GM21619 (cell line): ENCODE measurements at regions not wholly inside any gene's neighbourhood (a gene's known extent, or its start where the extent isn't known, plus 50 kb on each side); places are given as distances from the start of the nearest gene placed in this dataset.
"Not testable (repeated sequence)": the region's sequence is repeated elsewhere in the genome, so short reads cannot be mapped to it uniquely, and the experiment has no call there.

Experiments
- ATAC-seq: cut with Tn5 transposase; IDR thresholded peaks from one replicate; pipeline ENCODE4 v1.9.1; 2021; ENCODE audit not compliant: unreplicated experiment

GRCh38 chr14:89743828-89744227 is 210.7 kb downstream of the EFCAB11 start:
- ATAC-seq = no peak

DNA sequence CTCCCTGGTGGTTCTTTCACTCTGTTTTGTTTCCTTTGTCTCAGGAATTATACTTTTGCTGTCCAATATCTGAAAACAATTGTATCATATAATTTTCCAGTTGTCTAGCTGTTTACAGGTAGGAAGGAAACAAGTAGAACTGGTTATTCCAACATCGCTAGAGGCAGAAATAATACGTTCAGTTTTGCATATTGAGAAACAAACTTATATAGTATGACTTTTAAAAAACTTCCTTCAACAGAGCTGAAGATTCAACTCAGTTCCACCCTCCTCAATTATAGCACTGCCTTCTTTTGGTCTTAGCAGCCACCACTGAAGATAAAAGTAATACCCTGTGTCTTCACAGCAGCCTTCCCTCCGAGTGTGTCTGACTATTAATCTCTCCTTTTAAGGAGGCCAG is 214.3 kb downstream of the EFCAB11 start:
- ATAC-seq = no peak

DNA sequence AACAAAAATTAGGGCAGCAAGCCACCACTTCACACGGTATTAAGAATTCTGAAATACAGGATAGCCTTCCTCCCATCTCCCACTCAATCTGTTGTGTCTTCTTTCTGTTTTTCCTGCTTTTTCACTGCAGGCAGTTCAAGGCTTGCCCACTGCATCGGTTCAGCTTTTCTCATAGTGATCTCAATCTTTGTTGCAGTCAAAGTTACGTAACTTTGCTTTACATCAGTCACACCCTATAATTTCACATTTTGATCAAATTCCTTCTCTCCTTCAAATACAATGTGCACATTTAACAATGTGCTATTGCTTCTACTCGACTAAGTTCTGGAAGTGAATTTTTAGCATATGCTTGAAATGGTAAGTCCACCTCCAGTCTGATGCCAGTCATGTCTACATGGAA is 217.6 kb downstream of the EFCAB11 start:
- no peak for ATAC-seq

DNA sequence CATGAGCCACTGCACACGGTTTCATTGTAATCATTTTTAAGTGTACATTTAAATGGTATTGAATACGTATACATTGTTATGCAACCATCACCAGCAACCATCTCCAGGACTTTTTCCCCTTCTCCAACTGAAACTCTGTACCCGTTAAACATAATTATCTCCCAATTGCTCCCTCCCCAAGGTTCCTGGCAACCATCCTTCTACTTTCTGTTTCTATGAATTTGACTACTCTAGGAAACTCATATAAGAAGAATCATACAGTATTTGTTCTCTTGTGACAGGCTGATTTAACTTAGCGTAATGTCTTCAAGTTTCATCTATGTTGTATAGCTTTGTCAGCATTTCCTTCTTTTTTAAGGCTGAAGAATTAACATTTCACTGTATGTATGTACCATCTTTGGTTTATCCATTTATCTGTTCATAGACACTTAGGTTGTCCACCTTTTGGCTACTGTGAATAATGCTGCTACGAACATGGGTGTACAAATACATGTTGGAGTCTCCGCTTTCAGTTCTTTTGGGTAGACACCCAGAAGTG is 223.1 kb downstream of the EFCAB11 start:
- ATAC-seq = no peak

DNA sequence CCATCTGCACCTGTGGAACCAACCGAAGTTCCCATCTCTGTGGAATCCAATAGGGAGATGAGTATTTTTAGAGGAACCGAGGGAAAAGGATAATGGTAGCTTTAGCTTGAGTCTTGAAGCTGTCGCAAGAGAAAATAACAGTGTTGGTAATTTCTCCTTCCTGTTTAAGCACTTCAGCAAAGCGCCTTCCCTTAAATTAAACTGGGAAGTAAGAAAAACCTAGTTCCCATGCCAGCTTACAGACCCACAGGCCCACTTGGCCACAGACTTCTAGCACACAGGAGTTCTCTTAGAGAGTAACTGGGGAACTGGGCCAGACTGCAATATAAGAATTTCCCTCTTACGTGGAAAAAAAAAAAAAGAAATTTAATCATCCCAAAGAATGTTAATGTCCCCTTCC is 223.8 kb downstream of the EFCAB11 start:
- ATAC-seq = no peak

- ATAC-seq = no peak
These were observed 225.6 kb downstream of the EFCAB11 start for GRCh38 chr14:89728964-89729363.

GRCh38 chr14:89726226-89726625 is 228.3 kb downstream of the EFCAB11 start:
- ATAC-seq = not testable (repeated sequence)

DNA sequence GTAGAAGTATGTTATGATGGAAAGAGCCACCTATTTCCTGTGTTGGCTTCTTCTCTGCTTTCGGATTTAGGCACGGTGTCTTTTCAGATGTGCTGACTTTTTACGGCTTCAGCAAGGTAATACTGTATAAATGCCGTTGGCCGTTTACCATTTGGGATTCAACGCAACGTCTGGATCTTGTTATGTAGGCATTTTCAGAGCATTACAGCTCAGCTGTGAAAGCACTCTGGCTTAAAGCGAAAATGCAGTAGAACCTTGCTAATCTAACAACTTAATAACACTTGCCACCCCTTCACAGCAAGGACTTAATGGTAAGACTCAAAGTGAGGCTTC is 229.9 kb downstream of the EFCAB11 start:
- ATAC-seq = no peak

DNA sequence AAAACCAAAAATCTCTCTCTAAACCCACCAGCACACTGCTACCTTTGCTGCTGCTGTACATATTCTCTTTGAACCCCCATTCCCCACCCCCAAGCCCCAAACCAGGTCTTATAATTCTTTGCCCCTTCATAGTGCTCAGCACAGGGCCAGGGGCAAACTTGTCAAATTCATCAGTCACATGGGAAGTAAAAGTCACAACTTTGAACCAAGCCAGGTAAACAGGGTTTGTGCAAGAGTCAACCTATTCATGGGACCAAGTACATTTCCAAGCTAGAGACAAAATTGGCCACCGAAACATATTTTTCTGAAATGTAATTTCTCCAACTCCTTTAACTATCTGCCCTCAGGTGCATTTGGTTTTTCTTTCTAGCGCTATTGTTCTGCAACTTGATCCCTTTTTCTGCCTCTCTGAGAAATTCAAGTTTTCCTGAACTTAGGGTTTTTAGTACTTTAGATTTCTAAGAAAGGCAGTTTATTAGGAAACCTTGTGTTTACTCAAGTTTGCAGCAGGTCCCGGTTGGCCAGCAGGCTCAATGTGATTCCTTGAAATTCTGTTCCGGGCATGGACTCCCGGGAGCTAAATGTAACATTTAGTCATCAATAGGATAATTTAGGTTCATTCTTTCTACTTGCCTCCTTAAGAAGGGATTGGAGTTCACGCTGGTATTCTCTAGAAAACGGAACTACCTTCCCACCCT is 230.5 kb downstream of the EFCAB11 start:
- no peak for ATAC-seq

DNA sequence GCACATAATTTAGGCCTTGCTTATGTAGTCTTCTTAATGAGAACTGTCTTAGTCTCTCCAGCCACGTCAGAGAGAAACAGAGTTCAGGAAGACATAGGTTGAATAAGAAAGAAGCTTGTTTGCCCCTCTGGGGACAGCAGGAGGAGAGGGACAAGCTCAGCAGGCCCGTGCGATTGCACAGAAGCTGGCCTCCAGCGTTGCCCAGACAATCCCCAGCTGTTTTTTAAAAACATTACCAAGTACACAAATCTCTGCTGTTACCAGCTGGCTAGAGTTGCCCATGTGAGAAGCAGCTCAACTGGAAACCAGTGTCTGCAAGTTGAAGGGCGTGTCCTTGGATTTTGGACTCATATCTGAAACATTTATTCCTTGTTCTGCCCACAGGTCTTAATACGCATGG is 232.6 kb downstream of the EFCAB11 start:
- ATAC-seq = no peak

DNA sequence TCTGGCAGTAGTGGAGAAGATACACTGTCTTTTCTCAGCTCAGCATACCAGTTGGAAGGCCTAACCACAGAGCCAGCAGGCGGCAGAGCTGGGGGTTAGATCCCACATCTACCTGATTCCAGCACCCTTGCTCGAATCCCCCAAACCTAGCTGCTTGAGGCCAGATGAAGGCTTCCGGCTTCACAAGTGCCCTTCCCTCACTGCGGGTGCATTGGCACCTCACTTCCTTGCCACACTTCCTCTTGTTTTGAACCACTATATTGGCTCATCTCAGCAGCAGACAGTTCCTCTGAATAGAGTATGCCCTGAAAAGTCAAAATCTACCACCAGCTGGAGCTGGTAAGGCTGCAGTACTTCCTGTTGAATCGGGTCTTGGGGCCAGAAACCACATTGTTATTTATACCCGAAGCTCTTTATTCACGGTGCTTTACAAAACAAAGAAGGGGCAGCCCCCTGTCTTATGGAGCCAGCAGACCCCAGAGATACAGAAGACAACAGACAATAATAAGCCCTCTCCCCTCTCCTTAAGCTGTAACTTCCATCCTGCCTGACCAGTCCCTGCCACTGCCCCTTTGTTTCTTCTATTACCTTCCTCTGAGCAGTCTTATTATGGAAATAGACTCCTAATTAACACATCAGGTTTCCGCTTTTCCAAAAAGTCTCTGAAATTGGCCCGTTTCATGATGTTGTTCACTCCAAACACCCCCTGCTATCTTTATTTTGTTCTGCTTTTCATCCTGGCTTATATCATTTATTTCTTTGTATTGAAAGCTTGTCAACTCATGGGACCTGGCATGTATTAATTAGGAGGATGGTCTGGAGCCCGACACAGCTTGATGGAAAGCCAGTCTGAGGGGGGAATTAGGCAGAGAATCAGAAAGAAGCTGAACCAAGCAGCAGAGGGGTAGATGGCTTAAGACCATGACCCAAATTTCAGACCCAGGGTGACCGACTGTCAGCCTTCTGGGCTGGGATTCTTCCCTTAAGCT is 233.5 kb downstream of the EFCAB11 start:
- ATAC-seq = peak; percentile 76

DNA sequence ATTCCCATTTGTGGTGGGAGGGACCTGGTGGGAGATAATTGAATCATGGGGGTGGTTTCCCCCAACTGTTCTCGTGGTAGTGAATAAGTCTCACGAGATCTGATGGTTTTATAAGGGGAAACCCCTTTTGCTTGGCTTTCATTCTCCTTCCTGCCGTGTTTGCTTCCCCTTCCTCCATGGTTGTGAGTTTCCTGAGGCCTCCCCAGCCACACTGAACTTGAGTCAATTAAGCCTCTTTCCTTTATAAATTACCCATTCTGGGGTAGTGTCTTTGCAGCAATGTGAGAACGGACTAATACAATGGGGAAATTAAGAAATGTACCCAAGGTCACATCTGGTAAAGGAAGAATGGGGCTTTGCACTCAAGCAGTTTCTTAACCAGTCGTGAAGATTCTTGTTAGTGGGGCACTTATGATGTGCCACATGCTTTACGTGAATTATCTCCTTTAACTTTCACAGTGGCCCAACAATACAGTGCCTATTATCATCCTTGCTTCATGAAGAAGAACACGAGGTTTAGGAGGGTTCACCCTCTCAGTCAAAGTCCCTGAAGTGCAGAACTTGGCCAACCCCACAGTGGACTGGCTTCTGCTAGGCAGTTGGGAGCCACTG is 234.3 kb downstream of the EFCAB11 start:
- no peak for ATAC-seq

DNA sequence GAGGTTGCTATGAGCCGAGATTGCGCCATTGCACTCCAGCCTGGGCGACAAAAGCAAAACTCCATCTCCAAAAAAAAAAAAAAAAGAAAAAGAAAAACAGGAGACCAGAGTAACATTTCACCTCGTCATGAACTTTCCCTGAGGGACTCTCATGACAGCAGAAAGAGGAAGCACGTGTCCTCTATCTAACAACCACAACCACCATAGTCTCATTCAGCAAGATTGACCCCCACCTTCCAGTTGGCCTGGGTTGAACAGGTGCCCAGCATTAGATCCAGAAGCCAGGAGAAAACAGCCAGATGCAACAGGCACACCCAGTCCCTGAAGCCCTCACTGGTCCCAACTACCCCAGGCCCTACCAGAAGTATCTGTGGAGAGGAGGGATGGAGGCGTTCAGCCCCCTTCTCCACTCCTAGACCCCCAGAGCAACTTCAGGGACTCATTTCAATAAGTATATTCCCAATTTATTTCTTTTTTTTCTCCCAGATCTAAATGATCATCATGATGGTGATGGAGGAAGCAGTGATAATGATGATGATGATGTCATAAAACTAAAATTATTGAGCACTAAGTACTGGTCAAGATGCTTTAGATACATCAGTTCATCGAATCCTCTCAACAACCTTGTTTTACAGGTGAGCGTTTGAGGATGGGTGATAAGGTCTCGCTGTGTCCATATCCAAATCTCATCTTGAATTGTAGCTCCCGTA is 235.0 kb downstream of the EFCAB11 start:
- peak; percentile 50 for ATAC-seq

- no peak for ATAC-seq
These were observed 245.4 kb downstream of the EFCAB11 start for GRCh38 chr14:89708982-89709625.

- no peak for ATAC-seq
These were observed 247.4 kb downstream of the EFCAB11 start for GRCh38 chr14:89707086-89707485.

DNA sequence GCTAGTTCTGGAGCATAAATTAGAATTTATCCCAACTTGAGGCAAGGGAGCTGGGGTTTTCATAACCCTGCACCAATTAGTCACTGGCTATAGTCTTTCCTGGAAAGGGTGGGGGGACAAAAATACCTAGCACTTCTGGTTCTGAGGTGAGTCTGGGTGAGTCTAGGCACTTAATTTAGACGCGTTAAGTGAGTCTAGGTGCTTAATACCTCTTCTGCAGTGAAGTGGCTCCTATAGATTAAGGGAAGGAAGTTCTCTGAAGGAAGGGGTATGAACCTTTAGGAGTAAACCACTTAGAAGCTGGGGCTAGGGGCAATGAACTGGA is 251.7 kb downstream of the EFCAB11 start:
- ATAC-seq = no peak

DNA sequence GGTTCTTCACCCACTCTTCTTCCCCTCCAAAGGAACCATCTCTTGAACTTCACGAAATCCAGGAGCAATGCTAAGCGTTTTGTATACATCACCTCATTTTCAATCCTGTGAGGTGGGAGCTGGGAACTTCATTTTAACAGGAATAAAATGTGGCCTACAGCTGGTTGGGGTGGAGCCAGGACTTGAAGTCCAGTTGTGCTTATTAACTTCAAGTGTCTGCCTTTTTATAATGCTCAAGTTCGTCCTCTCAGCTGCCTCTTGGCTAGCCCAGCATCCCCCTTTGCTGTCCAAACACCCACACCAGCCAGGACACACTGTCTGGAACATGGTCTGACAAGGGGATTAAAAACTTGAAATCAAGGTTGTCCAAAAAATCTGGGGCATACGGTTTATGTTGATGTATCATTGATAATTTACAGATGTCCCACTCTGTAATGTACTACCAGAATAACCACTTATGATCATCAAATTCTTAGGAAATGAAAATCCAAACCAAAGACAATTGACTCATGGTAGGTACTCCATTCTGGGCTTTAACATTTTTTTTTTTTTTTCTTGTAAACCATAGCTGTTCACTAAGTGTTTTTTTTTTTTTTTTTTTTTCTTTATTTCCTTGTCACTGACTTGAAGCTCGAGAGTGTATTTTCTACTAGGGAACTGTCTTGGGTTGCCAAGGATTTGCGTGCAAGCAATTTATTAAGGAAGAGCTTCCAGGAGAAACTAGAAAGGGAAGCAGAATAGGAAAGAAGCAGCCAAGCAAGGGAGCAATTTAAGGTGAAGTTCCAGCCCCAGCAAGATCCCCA is 252.3 kb downstream of the EFCAB11 start:
- no peak for ATAC-seq

DNA sequence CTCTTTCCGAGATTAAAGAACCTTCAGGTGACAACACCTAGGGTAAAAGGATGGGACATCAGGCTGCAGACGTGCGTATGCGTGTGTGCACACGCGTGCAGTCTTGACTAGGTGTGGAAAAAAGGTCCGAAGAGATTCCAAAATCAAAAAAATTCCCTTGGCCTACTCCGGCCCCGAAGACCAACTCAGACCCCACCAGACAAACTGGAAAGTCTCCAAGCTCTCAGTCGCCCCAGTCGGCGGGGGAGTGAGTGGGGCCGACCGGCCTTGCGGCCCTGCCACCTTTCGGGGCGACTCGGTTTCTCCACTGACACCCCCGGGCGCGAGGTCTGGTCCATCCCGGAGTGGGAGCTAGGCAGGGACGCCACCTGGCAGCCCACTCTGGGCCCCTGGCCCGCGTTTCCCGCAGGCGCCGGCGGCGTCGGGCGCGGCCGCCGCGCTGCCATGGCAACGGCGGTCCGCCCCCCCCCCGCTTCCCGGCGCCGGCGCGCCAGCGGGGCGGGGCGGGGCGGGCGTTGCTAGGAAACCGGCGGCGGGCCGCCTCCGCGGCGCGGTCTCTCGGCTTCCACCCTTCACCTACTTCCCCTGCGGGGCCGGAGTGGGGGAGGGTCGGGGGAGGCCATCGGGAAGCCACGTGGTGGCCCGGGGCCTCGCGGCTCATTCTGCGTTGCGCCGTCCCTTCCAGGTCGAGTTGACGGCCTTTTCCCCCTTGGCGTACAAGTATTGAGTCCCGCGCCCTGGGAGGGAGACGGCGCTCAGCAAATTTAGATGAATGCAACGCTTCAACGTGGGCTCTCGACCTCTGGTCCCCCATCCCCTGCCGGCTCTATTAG is 253.1 kb downstream of the EFCAB11 start:
- ATAC-seq = peak; percentile 79

- no peak for ATAC-seq
These were observed 253.7 kb downstream of the EFCAB11 start for GRCh38 chr14:89700801-89701200.
